GM18907 (cell line): ENCODE measurements at regions not wholly inside any gene's neighbourhood (a gene's known extent, or its start where the extent isn't known, plus 50 kb on each side); places are given as distances from the start of the nearest gene placed in this dataset.
"Not testable (repeated sequence)": the region's sequence is repeated elsewhere in the genome, so short reads cannot be mapped to it uniquely, and the experiment has no call there.

ENCODE experiments used
- ATAC-seq: cut with Tn5 transposase; IDR thresholded peaks from one replicate; pipeline ENCODE4 v1.9.1; 2021; ENCODE audit warnings: mild to moderate bottlenecking, moderate library complexity; ENCODE audit not compliant: unreplicated experiment

- ATAC-seq: not testable (repeated sequence)
These were observed 476.2 kb downstream of the DIRAS2 start for GRCh38 chr9:90166374-90166773.

- ATAC-seq: no peak
These were observed 474.7 kb downstream of the DIRAS2 start for GRCh38 chr9:90167914-90168313.

- no peak for ATAC-seq
These were observed 473.1 kb downstream of the DIRAS2 start for GRCh38 chr9:90169490-90169889.

GRCh38 chr9:90173935-90174334 is 468.7 kb downstream of the DIRAS2 start:
- ATAC-seq: not testable (repeated sequence)

GRCh38 chr9:90174346-90174745 is 468.3 kb downstream of the DIRAS2 start:
- not testable (repeated sequence) for ATAC-seq

- no peak for ATAC-seq
These were observed 467.4 kb downstream of the DIRAS2 start for GRCh38 chr9:90175257-90175656.

- ATAC-seq: no peak
These were observed 466.8 kb downstream of the DIRAS2 start for GRCh38 chr9:90175865-90176264.

- no peak for ATAC-seq
These were observed 465.7 kb downstream of the DIRAS2 start for GRCh38 chr9:90176901-90177300.

- ATAC-seq: no peak
These were observed 462.2 kb downstream of the DIRAS2 start for GRCh38 chr9:90180381-90180780.

- no peak for ATAC-seq
These were observed 454.0 kb downstream of the DIRAS2 start for GRCh38 chr9:90188656-90189055.

- no peak for ATAC-seq
These were observed 453.3 kb downstream of the DIRAS2 start for GRCh38 chr9:90189306-90189705.

GRCh38 chr9:90192465-90192864 is 450.2 kb downstream of the DIRAS2 start:
- not testable (repeated sequence) for ATAC-seq

GRCh38 chr9:90198956-90199355 is 443.7 kb downstream of the DIRAS2 start:
- no peak for ATAC-seq

- no peak for ATAC-seq
These were observed 440.9 kb downstream of the DIRAS2 start for GRCh38 chr9:90201766-90202165.

GRCh38 chr9:90204128-90204831 is 438.3 kb downstream of the DIRAS2 start:
- no peak for ATAC-seq

GRCh38 chr9:90213045-90213444 is 429.6 kb downstream of the DIRAS2 start:
- not testable (repeated sequence) for ATAC-seq

- ATAC-seq: no peak
These were observed 423.0 kb downstream of the DIRAS2 start for GRCh38 chr9:90219548-90220118.

GRCh38 chr9:90221899-90222298 is 420.7 kb downstream of the DIRAS2 start:
- not testable (repeated sequence) for ATAC-seq

- not testable (repeated sequence) for ATAC-seq
These were observed 415.7 kb downstream of the DIRAS2 start for GRCh38 chr9:90226839-90227338.

GRCh38 chr9:90233081-90233480 is 409.5 kb downstream of the DIRAS2 start:
- ATAC-seq: not testable (repeated sequence)

GRCh38 chr9:90240541-90240940 is 402.1 kb downstream of the DIRAS2 start:
- ATAC-seq: no peak

GRCh38 chr9:90245661-90246060 is 397.0 kb downstream of the DIRAS2 start:
- ATAC-seq: no peak
